Thyroid gland (tissue), 4 donors: ENCODE measurements at regions not wholly inside any gene's neighbourhood (a gene's known extent, or its start where the extent isn't known, plus 50 kb on each side); places are given as distances from the start of the nearest gene placed in this dataset.

Source experiments
- DNase-seq, 2 donors: peaks; one replicate each; pipeline ENCODE4 v3.0.0-alpha.2; 2019
- H3K27ac ChIP-seq, 3 donors: fragments of 200-600 bp; sonication (generic); 1 replicate in 2 of 3; 2 replicates in 1 of 3; pipeline ENCODE4 v1.5.1; 2016 to 2019; ENCODE audit warnings: mild to moderate bottlenecking in 1 of 3, moderate library complexity in 1 of 3
- H3K27me3 ChIP-seq: fragments of 200-600 bp; sonication (generic); one replicate; pipeline ENCODE4 v1.5.1; 2019
- H3K36me3 ChIP-seq, 2 donors: fragments of 200-600 bp; sonication (generic); one replicate each; pipeline ENCODE4 v1.5.1; 2016 to 2019
- H3K4me1 ChIP-seq, 2 donors: fragments of 200-600 bp; sonication (generic); one replicate each; pipeline ENCODE4 v1.5.1; 2017 to 2019
- H3K4me3 ChIP-seq, 3 donors: fragments of 200-600 bp; sonication (generic); replicated peaks in 1 of 3; 1 replicate in 2 of 3; 2 replicates in 1 of 3; pipeline ENCODE4 v1.5.1; 2016; ENCODE audit warnings: mild to moderate bottlenecking in 1 of 3
- H3K9me3 ChIP-seq: fragments of 200-600 bp; sonication (generic); one replicate; pipeline ENCODE4 v1.5.1; 2017
- CTCF ChIP-seq, 6 experiments: fragments of 200-600 bp in 3 of 6; fragments of 450-650 bp in 3 of 6; sonication (generic) in 3 of 6; IDR thresholded peaks; one replicate each; pipeline ENCODE4 v1.5.1; 2016 to 2019; ENCODE audit warnings: antibody characterized with exemption in 6 of 6, mild to moderate bottlenecking in 2 of 6, inconsistent platforms in 1 of 6, moderate library complexity in 1 of 6
- POLR2A ChIP-seq, 2 donors: fragments of 450-650 bp; IDR thresholded peaks; one replicate each; pipeline ENCODE4 v1.6.1; 2017; ENCODE audit warnings: antibody characterized with exemption in 2 of 2, mild to moderate bottlenecking in 2 of 2, moderate library complexity in 1 of 2
- WGBS, 2 donors: methylation state at CpG; one replicate each; pipeline ENCODE4 v1.1.5; 2017; 5-methylcytosine and 5-hydroxymethylcytosine counted together
- intact Hi-C: fragments of 100-400 bp; cut with DNase I; formaldehyde crosslinking; loops from one replicate; pipeline ENCODE4 v1.15.1; 2023

GRCh38 chr15:62828364-62828763, 214.2 kb upstream of the TPM1 start:
- TF ChIP-seq CTCF (IDR thresholded peaks at IDR 0.05) (peak in 2 of 6 experiments; percentile 6 to 11), POLR2A (IDR thresholded peaks at IDR 0.05) (no peak)
- DNase-seq: no peak
- H3K4me1 ChIP-seq: peaks cover 8 to 15% of the 10 kb centered on the region in 2 donors
- H3K4me3 ChIP-seq: no peak overlapping the region
- intact Hi-C loops: no loop called here
- H3K27ac ChIP-seq: no peak overlapping the region
- 71% methylated on average over 1 of the region's 1 CpG for WGBS, 2 donors
- H3K9me3 ChIP-seq: no peaks in the 10 kb centered on the region
- H3K27me3 ChIP-seq: no peaks in the 10 kb centered on the region
- H3K36me3 ChIP-seq: no peaks in the 10 kb centered on the region

DNA sequence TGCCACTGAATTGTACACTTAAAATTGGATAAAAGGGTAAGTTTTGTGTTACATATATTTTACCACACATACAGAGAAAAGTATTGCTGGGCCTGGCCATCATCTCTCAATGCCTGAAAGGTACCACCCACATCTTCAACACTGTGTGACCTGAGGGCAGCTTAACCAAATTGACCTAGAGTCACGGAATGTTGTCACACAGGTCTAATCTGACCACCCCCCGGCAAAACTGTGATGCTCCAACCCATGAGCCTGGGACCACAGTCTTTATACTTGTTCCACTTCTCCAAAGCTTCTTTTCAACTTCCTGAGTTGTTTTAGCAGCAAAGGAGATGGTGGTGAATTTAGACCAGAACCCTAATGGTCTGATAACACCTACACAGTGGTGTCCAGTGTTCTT, 210.3 kb upstream of the TPM1 start:
- H3K27me3 ChIP-seq: no peaks in the 10 kb centered on the region
- WGBS, 2 donors: 100% methylated on average over 2 of the region's 2 CpGs
- DNase-seq: no peak
- peaks cover 8 to 11% of the 10 kb centered on the region in 2 donors for H3K4me1 ChIP-seq
- intact Hi-C loops: no loop called here
- H3K9me3 ChIP-seq: no peaks in the 10 kb centered on the region
- no peak for TF ChIP-seq POLR2A (IDR thresholded peaks at IDR 0.05)
- no peak for TF ChIP-seq CTCF (IDR thresholded peaks at IDR 0.05)
- no peak overlapping the region for H3K27ac ChIP-seq
- no peak overlapping the region for H3K4me3 ChIP-seq
- peaks cover 20 to 24% of the 10 kb centered on the region in 2 donors for H3K36me3 ChIP-seq

DNA sequence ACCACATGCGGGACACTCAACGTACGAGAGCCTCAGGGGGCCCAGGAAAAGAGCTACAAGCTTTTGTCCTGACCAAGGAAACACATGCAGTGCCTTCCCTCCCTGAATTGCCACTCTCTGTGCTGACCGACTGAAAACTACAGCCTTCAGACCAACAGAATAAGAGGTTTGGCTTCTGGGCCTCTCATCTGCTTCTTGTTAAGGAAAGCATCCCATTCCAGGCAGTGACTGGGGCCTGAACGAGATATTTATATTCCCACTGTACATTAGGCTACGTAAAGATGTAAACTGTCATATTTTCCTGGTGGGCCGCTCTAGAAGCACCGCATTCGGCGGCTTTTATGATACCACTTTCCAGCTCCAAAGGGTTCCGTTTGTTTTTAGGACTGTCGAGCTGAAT, 208.9 kb upstream of the TPM1 start:
- H3K9me3 ChIP-seq: no peaks in the 10 kb centered on the region
- DNase-seq: no peak
- no peak overlapping the region for H3K4me3 ChIP-seq
- H3K27me3 ChIP-seq: no peaks in the 10 kb centered on the region
- H3K27ac ChIP-seq: no peak overlapping the region
- peaks cover 20 to 28% of the 10 kb centered on the region in 2 donors for H3K36me3 ChIP-seq
- intact Hi-C loops: no loop called here
- WGBS, 2 donors: 84 to 86% methylated on average over 12 of the region's 12 CpGs
- no peak for TF ChIP-seq POLR2A (IDR thresholded peaks at IDR 0.05)
- no peak for TF ChIP-seq CTCF (IDR thresholded peaks at IDR 0.05)
- H3K4me1 ChIP-seq: peaks cover 0 to 1% of the 10 kb centered on the region in 2 donors

GRCh38 chr15:62834686-62835329, 207.7 kb upstream of the TPM1 start:
- intact Hi-C loops: no loop called here
- no peak for TF ChIP-seq CTCF (IDR thresholded peaks at IDR 0.05)
- no peak for TF ChIP-seq POLR2A (IDR thresholded peaks at IDR 0.05)
- H3K27ac ChIP-seq: no peak overlapping the region
- no peaks in the 10 kb centered on the region for H3K9me3 ChIP-seq
- H3K4me3 ChIP-seq: no peak overlapping the region
- H3K27me3 ChIP-seq: no peaks in the 10 kb centered on the region
- H3K4me1 ChIP-seq: no peaks in the 10 kb centered on the region
- DNase-seq: no peak
- peaks cover 20 to 38% of the 10 kb centered on the region in 2 donors for H3K36me3 ChIP-seq
- 92 to 96% methylated on average over 7 of the region's 7 CpGs for WGBS, 2 donors

DNA sequence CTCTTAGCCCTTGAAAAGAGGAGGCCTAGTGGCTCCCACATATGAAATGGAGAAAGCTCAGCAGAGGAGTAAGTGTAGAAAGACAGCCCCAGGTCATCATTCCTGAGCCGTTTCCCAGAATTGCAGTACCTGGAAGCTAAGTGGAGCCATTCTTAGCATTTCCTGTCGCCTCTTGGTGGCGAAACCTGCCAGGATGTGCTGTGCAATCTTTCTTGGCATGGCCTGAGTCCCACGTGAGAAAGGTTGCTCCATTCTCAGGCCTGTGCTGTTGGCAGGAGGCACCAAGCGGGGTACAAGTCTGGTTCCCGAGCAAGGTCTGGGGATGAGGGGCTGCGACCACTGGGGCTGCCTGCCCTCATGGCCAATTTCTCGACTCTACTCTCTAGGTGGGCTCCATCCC, 207.2 kb upstream of the TPM1 start:
- Histone ChIP-seq H3K4me3 (no peak overlapping the region), H3K27ac (no peak overlapping the region), H3K4me1 (no peaks in the 10 kb centered on the region), H3K27me3 (no peaks in the 10 kb centered on the region), H3K9me3 (no peaks in the 10 kb centered on the region), H3K36me3 (peaks cover 20 to 41% of the 10 kb centered on the region in 2 donors)
- WGBS, 2 donors: 72 to 95% methylated on average over 5 to 8 of the region's 8 CpGs
- no peak for DNase-seq
- no peak for TF ChIP-seq POLR2A (IDR thresholded peaks at IDR 0.05)
- no peak for TF ChIP-seq CTCF (IDR thresholded peaks at IDR 0.05)
- intact Hi-C loops: no loop called here
